MM.1S (cell line): ENCODE measurements at regions not wholly inside any gene's neighbourhood (a gene's known extent, or its start where the extent isn't known, plus 50 kb on each side); places are given as distances from the start of the nearest gene placed in this dataset.

ENCODE experiments used
- DNase-seq: peaks from one replicate; pipeline ENCODE4 v3.0.0-alpha.2; 2015
- H2AFZ ChIP-seq: fragments of 300-600 bp; sonication (generic); 2 replicates; pipeline ENCODE4 v1.6.0; 2016; ENCODE audit warnings: antibody characterized with exemption, low read length
- H3F3A ChIP-seq: fragments of 300-600 bp; sonication (generic); 2 replicates; pipeline ENCODE4 v1.6.1; 2016; ENCODE audit warnings: mild to moderate bottlenecking, antibody characterized with exemption, low read length, moderate library complexity, mixed read lengths; ENCODE audit not compliant: insufficient read depth
- H3K27ac ChIP-seq: fragments of 300-600 bp; sonication (generic); 2 replicates; pipeline ENCODE4 v1.5.1; 2016; ENCODE audit warnings: mild to moderate bottlenecking, low read length
- H3K27me3 ChIP-seq: fragments of 300-600 bp; sonication (generic); replicated peaks from 2 replicates; pipeline ENCODE4 v1.6.0; 2016; ENCODE audit warnings: low read length; ENCODE audit not compliant: insufficient read depth
- H3K36me3 ChIP-seq: fragments of 300-600 bp; sonication (generic); replicated peaks from 2 replicates; pipeline ENCODE4 v1.6.1; 2016; ENCODE audit warnings: mild to moderate bottlenecking, low read length, mixed read lengths; ENCODE audit not compliant: insufficient read depth
- H3K4me1 ChIP-seq: fragments of 300-600 bp; sonication (generic); 2 replicates; pipeline ENCODE4 v1.6.1; 2016; ENCODE audit warnings: low read length, mixed read lengths
- H3K4me2 ChIP-seq: fragments of 300-600 bp; sonication (generic); 2 replicates; pipeline ENCODE4 v1.6.0; 2016; ENCODE audit warnings: low read depth, low read length
- H3K4me3 ChIP-seq: fragments of 300-600 bp; sonication (generic); 2 replicates; pipeline ENCODE4 v1.5.1; 2016; ENCODE audit warnings: low read length, mixed read lengths
- H3K79me2 ChIP-seq: fragments of 300-600 bp; sonication (generic); 2 replicates; pipeline ENCODE4 v1.6.1; 2016; ENCODE audit warnings: mixed run types, low read length, mixed read lengths
- H3K9ac ChIP-seq: fragments of 300-600 bp; sonication (generic); 2 replicates; pipeline ENCODE4 v1.6.1; 2016; ENCODE audit warnings: low read length, mixed read lengths
- H3K9me2 ChIP-seq: fragments of 300-600 bp; sonication (generic); replicated peaks from 2 replicates; pipeline ENCODE4 v1.6.1; 2016; ENCODE audit warnings: mild to moderate bottlenecking, low read length, mixed read lengths; ENCODE audit not compliant: insufficient read depth
- H3K9me3 ChIP-seq: fragments of 300-600 bp; sonication (generic); replicated peaks from 2 replicates; pipeline ENCODE4 v1.6.1; 2016; ENCODE audit warnings: mild to moderate bottlenecking, low read length, mixed read lengths; ENCODE audit not compliant: insufficient read depth
- H4K20me1 ChIP-seq: fragments of 300-600 bp; sonication (generic); 2 replicates; pipeline ENCODE4 v1.6.1; 2016; ENCODE audit warnings: mild to moderate bottlenecking, low read length, moderate library complexity, mixed read lengths; ENCODE audit not compliant: insufficient read depth
- EZH2 ChIP-seq: fragments of 300-600 bp; sonication (generic); optimal IDR thresholded peaks from 2 replicates; pipeline ENCODE3; 2017; ENCODE audit warnings: low read depth, mild to moderate bottlenecking, antibody characterized with exemption, low read length, mixed read lengths
- EZH2phosphoT487 ChIP-seq: fragments of 300-600 bp; sonication (generic); IDR thresholded peaks from 2 replicates; pipeline ENCODE4 v1.6.1; 2018; ENCODE audit warnings: antibody characterized with exemption, low read length
- TF ChIP-seq, protein P1 (sequence below): fragments of 300-600 bp; sonication (generic); IDR thresholded peaks from 2 replicates; pipeline ENCODE4 v1.5.1; 2016; ENCODE audit warnings: antibody characterized with exemption, low read length, mixed read lengths

DNA sequence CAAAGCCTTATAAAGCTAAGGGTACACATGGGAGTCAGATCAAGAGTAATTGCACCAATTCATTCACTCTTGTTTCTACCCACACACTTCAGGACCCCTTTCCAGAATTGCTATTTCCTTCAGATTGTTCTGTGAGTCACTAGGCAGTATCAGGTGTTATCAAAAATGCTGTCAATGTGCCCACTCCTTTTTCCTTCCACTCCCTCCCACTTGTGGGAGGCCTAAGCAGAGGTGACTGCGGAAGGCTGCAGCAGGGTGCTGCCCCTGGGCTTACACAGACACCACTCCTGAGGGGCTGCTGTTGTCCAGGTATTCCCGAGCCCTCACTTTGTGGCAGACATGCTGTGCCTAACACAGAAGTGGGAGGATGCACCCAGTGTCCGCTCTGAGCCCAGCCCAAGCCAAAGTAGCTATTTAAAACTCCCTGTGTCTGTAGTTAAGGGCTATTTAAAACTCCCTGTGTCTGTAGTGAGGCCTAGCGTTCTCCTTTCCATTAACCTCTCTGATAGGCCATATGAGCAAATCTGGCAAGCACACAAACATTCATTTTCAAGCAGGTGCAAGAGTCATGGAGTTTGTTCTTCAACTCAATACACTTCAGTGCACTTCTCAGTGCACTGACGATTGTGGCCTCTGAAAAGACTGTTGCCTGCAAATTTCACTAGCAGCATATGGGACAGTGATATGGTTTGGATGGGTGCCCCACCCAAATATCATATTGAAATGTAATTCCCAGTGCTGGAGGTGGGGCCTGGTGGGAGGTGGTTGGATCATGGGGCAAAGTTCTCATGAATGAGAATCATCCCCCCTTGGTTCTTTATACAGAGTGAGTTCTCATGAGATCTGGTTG lies 117.8 kb downstream of the PHLDA1 start:
- Histone ChIP-seq H3K36me3 (no peaks in the 10 kb centered on the region), H3K9me2 (no peaks in the 10 kb centered on the region; the same call in 1 of the 2 replicates), H3K4me2 (no peak overlapping the region), H4K20me1 (no peaks in the 10 kb centered on the region), H3K79me2 (no peaks in the 10 kb centered on the region), H3K27me3 (no peaks in the 10 kb centered on the region), H3K4me1 (0 out of 2 replicates have a peak, but pooled peaks cover 7% of the 10 kb centered on the region), H3K9me3 (no peaks in the 10 kb centered on the region), H3K27ac (no peak overlapping the region), H2AFZ (no peak overlapping the region), H3K4me3 (no peak overlapping the region), H3F3A (no peaks in the 10 kb centered on the region), H3K9ac (no peak overlapping the region)
- TF ChIP-seq, protein P1, sequence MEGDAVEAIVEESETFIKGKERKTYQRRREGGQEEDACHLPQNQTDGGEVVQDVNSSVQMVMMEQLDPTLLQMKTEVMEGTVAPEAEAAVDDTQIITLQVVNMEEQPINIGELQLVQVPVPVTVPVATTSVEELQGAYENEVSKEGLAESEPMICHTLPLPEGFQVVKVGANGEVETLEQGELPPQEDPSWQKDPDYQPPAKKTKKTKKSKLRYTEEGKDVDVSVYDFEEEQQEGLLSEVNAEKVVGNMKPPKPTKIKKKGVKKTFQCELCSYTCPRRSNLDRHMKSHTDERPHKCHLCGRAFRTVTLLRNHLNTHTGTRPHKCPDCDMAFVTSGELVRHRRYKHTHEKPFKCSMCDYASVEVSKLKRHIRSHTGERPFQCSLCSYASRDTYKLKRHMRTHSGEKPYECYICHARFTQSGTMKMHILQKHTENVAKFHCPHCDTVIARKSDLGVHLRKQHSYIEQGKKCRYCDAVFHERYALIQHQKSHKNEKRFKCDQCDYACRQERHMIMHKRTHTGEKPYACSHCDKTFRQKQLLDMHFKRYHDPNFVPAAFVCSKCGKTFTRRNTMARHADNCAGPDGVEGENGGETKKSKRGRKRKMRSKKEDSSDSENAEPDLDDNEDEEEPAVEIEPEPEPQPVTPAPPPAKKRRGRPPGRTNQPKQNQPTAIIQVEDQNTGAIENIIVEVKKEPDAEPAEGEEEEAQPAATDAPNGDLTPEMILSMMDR, result no peak
- DNase-seq, result no peak

DNA sequence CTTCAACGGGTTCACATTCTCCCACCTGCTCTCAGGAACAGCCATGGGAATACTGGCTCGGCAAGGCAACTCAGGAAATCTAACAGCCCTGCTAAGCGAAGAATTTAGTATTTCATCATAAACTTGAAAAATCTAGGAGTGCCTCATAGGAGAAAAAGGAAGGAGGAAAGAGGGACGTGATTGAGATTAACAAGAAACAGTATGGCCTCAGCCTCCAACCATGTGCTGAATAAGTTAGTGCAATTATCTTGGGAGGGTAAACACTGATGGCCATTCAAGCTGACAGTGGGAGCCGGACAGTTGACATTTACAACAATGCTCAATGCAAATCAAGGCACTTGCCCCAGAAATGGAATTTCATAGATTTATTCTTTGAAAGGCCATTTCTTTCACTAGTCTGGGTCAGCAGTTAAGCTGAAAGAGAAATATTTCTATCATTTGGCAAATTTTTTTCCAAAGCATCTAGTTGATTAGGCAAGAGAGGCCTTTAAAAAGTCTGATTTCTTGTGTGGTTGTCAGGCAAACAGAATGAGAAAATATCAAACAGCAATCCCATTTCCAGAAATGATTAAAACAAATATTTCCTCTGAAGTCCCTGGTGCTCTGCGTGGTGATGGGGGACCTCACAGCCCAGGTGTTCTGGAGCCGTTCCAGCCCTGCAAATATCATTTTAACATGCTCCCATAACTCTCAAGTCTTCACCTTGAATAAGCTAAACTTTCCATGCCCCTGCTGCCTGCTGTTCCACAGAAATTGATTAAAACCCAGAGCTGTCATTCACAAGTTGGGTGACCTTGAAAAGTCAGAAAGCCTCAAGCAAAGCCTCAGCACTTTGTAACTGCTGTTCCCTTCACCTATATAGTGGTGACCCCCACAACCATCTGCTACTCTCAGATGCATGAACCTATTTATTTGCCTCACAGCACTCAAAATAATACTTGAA lies 121.6 kb downstream of the PHLDA1 start:
- Histone ChIP-seq H3K27me3 (no peaks in the 10 kb centered on the region), H3K4me3 (no peak overlapping the region), H3F3A (no peaks in the 10 kb centered on the region), H4K20me1 (no peaks in the 10 kb centered on the region), H3K9me3 (no peaks in the 10 kb centered on the region), H3K4me2 (no peak overlapping the region), H3K79me2 (no peaks in the 10 kb centered on the region), H3K9ac (no peak overlapping the region), H3K9me2 (no peaks in the 10 kb centered on the region), H3K36me3 (no peaks in the 10 kb centered on the region), H3K4me1 (no peaks in the 10 kb centered on the region), H3K27ac (no peak overlapping the region), H2AFZ (no peak overlapping the region)
- no peak for TF ChIP-seq EZH2phosphoT487
- DNase-seq, result no peak

DNA sequence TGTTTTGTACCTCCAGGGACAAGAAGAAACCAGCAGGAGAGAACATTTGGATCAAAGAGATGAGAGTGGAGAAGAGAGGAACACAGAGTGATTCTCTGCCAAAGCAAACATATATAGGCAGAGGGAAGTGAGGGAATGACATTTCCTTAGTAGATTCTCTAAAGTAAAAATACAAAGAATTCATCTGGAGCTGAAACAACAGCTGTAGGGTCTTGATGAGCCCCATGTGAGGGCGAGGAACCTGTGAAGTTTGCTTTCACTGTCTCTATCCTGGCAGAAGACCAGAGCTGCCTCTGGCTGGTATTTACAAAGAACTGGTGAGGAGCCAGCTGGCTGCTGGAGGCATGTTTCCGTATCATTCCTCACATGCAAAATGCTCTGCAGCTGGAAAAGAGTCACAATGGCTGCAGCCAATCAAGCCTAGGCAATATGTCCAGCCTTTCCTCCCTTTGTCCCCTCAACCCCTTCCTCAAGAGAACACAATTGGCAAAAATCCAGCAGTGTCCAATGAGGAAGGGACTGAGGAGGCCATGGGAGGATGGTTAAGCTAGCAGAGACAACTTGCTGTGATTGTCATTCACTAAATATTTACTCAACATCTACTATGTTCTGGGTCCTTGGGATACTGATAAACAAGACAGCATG lies 122.5 kb downstream of the PHLDA1 start:
- Histone ChIP-seq H2AFZ (no peak overlapping the region), H3K4me3 (no peak overlapping the region), H3K9ac (no peak overlapping the region), H3K9me2 (no peaks in the 10 kb centered on the region), H3K9me3 (no peaks in the 10 kb centered on the region), H3K27me3 (no peaks in the 10 kb centered on the region), H3K27ac (no peak overlapping the region), H3F3A (no peaks in the 10 kb centered on the region), H3K36me3 (no peaks in the 10 kb centered on the region), H3K4me1 (no peaks in the 10 kb centered on the region), H4K20me1 (no peaks in the 10 kb centered on the region), H3K79me2 (no peaks in the 10 kb centered on the region), H3K4me2 (no peak overlapping the region)
- TF ChIP-seq EZH2 (no peak), EZH2phosphoT487 (no peak)
- TF ChIP-seq, protein P1, result no peak
- no peak for DNase-seq
